GM12878 (cell line): ENCODE measurements at regions not wholly inside any gene's neighbourhood (a gene's known extent, or its start where the extent isn't known, plus 50 kb on each side); places are given as distances from the start of the nearest gene placed in this dataset.

Experiments
- ATAC-seq: fragments of 200-7000 bp; cut with Tn5 transposase; 3 replicates; pipeline ENCODE4 v1.9.1; 2020; ENCODE audit warnings: mild to moderate bottlenecking, moderate library complexity
- BruUV-seq: library from RNA; stranded (reverse); fragments of 400-500 nt; replicated peaks from 2 replicates; lab custom pipeline; 2021; lab: Mats Ljungman, UMichigan
- CTCF ChIA-PET: fragments of 300-600 bp; sonication (Branson Sonifier 250); formaldehyde crosslinking; extraction: SDS; loops from one replicate; lab custom pipeline; 2021; ENCODE audit warnings: inconsistent platforms; lab: Yijun Ruan, JAX
- POLR2A ChIA-PET: fragments of 350-600 bp; formaldehyde crosslinking; extraction: SDS; loops from one replicate; lab custom pipeline; 2021; ENCODE audit warnings: inconsistent platforms; lab: Charles Lee
- RAD21 ChIA-PET: fragments of 300-600 bp; sonication (Branson Sonifier 250); formaldehyde crosslinking; loops from one replicate; lab custom pipeline; 2023; ENCODE audit warnings: antibody characterized with exemption; ENCODE audit not compliant: unreplicated experiment; lab: Charles Lee
- SMC1A ChIA-PET: fragments of 300-600 bp; sonication (Branson Sonifier 250); formaldehyde crosslinking; loops from one replicate; lab custom pipeline; 2023; ENCODE audit not compliant: unreplicated experiment, uncharacterized antibody; lab: Charles Lee
- DNase-seq: peaks from one replicate; pipeline ENCODE4 v3.0.0-alpha.2; 2011; ENCODE audit warnings: low read depth, low spot score
- FAIRE-seq: peaks from 3 replicates; lab custom pipeline; 2011; peaks lifted over from hg19 to GRCh38; lab: Jason Lieb, UNC
- H2AFZ ChIP-seq: 2 replicates; pipeline ENCODE4 v1.6.0; 2011; ENCODE audit warnings: low read depth, low read length, control low read depth; ENCODE audit not compliant: control insufficient read depth
- H3K27ac ChIP-seq: 2 replicates; pipeline ENCODE4 v1.5.1; 2011; ENCODE audit warnings: control low read depth; ENCODE audit not compliant: control insufficient read depth, insufficient read depth
- H3K27me3 ChIP-seq, 2 experiments: replicated peaks in 1 of 2; 2 replicates each; pipeline versions ENCODE4 v1.6.0 to v1.6.1; 2011; ENCODE audit warnings: low read length in 1 of 2; ENCODE audit not compliant: control insufficient read depth in 2 of 2, insufficient read depth in 2 of 2
- H3K36me3 ChIP-seq, 2 experiments: 2 replicates each; pipeline ENCODE4 v1.5.1; 2011; ENCODE audit warnings: low read length in 1 of 2; ENCODE audit not compliant: control insufficient read depth in 2 of 2, insufficient read depth in 2 of 2
- H3K4me1 ChIP-seq: 2 replicates; pipeline ENCODE4 v1.6.1; 2011; ENCODE audit warnings: mild to moderate bottlenecking, low read length, moderate library complexity, mixed read lengths; ENCODE audit not compliant: control insufficient read depth, insufficient read depth
- H3K4me2 ChIP-seq: 2 replicates; pipeline ENCODE4 v1.6.0; 2011; ENCODE audit warnings: control low read depth; ENCODE audit not compliant: control insufficient read depth, insufficient read depth
- H3K4me3 ChIP-seq: fragments of 200-600 bp; sonication (generic); 2 replicates; pipeline ENCODE4 v1.5.1; 2016
- H3K79me2 ChIP-seq: 2 replicates; pipeline ENCODE4 v1.6.0; 2011; ENCODE audit warnings: low read length; ENCODE audit not compliant: control insufficient read depth, insufficient read depth
- H3K9ac ChIP-seq: 2 replicates; pipeline ENCODE4 v1.8.0; 2011; ENCODE audit warnings: low read length, control low read depth, mixed read lengths; ENCODE audit not compliant: control insufficient read depth, insufficient read depth
- H3K9me3 ChIP-seq: replicated peaks from 3 replicates; pipeline ENCODE4 v1.5.1; 2011; ENCODE audit warnings: mild to moderate bottlenecking, low read length; ENCODE audit not compliant: control insufficient read depth, insufficient read depth
- H4K20me1 ChIP-seq: 2 replicates; pipeline ENCODE4 v1.6.0; 2011; ENCODE audit not compliant: control insufficient read depth, insufficient read depth
- CBX5 ChIP-seq: sonication (generic); IDR thresholded peaks from 2 replicates; pipeline ENCODE4 v1.6.1; 2016; ENCODE audit warnings: low read depth, moderate library complexity, mild to moderate bottlenecking, inconsistent platforms
- E4F1 ChIP-seq: fragments of 450-650 bp; IDR thresholded peaks from 2 replicates; pipeline ENCODE4 v1.6.1; 2018; ENCODE audit warnings: borderline replicate concordance, mild to moderate bottlenecking; ENCODE audit not compliant: partially characterized antibody
- FOS ChIP-seq: IDR thresholded peaks from 3 replicates; pipeline ENCODE4 v1.6.1; 2011; ENCODE audit warnings: borderline replicate concordance; ENCODE audit not compliant: insufficient read length; ENCODE audit errors: extremely low read depth
- KLF5 ChIP-seq: fragments of 450-650 bp; IDR thresholded peaks from 2 replicates; pipeline ENCODE4 v1.6.1; 2014; ENCODE audit warnings: mild to moderate bottlenecking; ENCODE audit not compliant: partially characterized antibody
- MAX ChIP-seq: IDR thresholded peaks from 2 replicates; pipeline ENCODE4 v1.6.1; 2012; ENCODE audit warnings: low read depth, low read length, improper control_type of control experiment
- MYB ChIP-seq: fragments of 150-350 bp; IDR thresholded peaks from 2 replicates; pipeline ENCODE4 v1.6.1; 2014; ENCODE audit warnings: mild to moderate bottlenecking, low read depth, low read length, borderline replicate concordance
- POU2F2 ChIP-seq: IDR thresholded peaks from 3 replicates; pipeline ENCODE4 v1.6.1; 2011; ENCODE audit warnings: low read depth, mild to moderate bottlenecking, low read length, borderline replicate concordance
- PRDM15 ChIP-seq: fragments of 450-650 bp; formaldehyde crosslinking; IDR thresholded peaks from 2 replicates; pipeline ENCODE4 v1.4.0; 2020; ENCODE audit warnings: mild to moderate bottlenecking, moderate library complexity
- SP1 ChIP-seq: IDR thresholded peaks from one replicate; pipeline ENCODE4 v1.6.1; 2011; ENCODE audit warnings: low read depth, low read length
- SUZ12 ChIP-seq: fragments of 200-600 bp; sonication (generic); IDR thresholded peaks from one replicate; pipeline ENCODE4 v1.6.1; 2018; ENCODE audit warnings: antibody characterized with exemption, mild to moderate bottlenecking; ENCODE audit not compliant: unreplicated experiment
- ZNF687 ChIP-seq: fragments of 450-650 bp; IDR thresholded peaks from 2 replicates; pipeline ENCODE4 v1.6.1; 2017; ENCODE audit warnings: mild to moderate bottlenecking, moderate library complexity
- ZSCAN29 ChIP-seq: fragments of 450-650 bp; IDR thresholded peaks from 2 replicates; pipeline ENCODE4 v1.6.1; 2017; ENCODE audit warnings: mild to moderate bottlenecking, moderate library complexity
- in situ Hi-C: fragments of 300-500 bp; cut with MboI; formaldehyde crosslinking; loops from 9 replicates; pipeline ENCODE4 v1.14.3; 2018; ENCODE audit warnings: mixed read lengths
- intact Hi-C: fragments of 100-400 bp; cut with micrococcal nuclease; formaldehyde crosslinking; loops from one replicate; pipeline ENCODE4 v1.14.2; 2022; ENCODE audit not compliant: unreplicated experiment

GRCh38 chr17:74077231-74077630, 126.2 kb upstream of the RPL38 start:
- Histone ChIP-seq H3K4me2 (no peak overlapping the region), H4K20me1 (no peaks in the 10 kb centered on the region), H3K79me2 (no peaks in the 10 kb centered on the region), H3K36me3 (no peaks in the 10 kb centered on the region), H3K4me3 (no peak overlapping the region), H3K27ac (no peak overlapping the region), H3K9me3 (no peaks in the 10 kb centered on the region; the same call in 2 of the 3 replicates), H3K9ac (no peak overlapping the region), H3K27me3 (0 out of 4 replicates have a peak, but pooled peaks cover 0 to 2% of the 10 kb centered on the region in 2 experiments), H2AFZ (no peak overlapping the region), H3K4me1 (no peaks in the 10 kb centered on the region)
- FAIRE-seq (no peak), ATAC-seq (no peak), DNase-seq (no peak)
- ChIA-PET RAD21 (no interaction called here), SMC1A (interaction anchor here (0.5 to 1.0 kb wide), 2 partner anchors 10 to 127 kb away, joined by 3 read pairs; no protein-coding TSS in a partner anchor), CTCF (interaction anchor here (0.9 to 1.0 kb wide), 2 partner anchors 9 to 13 kb away, joined by 3 to 4 read pairs; no protein-coding TSS in a partner anchor), POLR2A (no interaction called here)
- intact Hi-C loops = no loop called here
- in situ Hi-C loops = no loop called here
- BruUV-seq = no TSS peak
- TF ChIP-seq E4F1 (no peak), SP1 (no peak), CBX5 (no peak), SUZ12 (no peak), PRDM15 (CRISPR knock-in tag) (no peak), POU2F2 (no peak), FOS (no peak), MYB (no peak), KLF5 (no peak), MAX (no peak), ZSCAN29 (no peak), ZNF687 (no peak)
